Neuronal stem cell (in vitro differentiated cells): ENCODE measurements at regions not wholly inside any gene's neighbourhood (a gene's known extent, or its start where the extent isn't known, plus 50 kb on each side); places are given as distances from the start of the nearest gene placed in this dataset.
A peak's percentile ranks its signal among the peaks of the same experiment; 100 is the strongest.

Experiments
- DNase-seq: peaks from one replicate; pipeline ENCODE4 v3.0.0-alpha.2; 2013; ENCODE audit warnings: low spot score
- H2AFZ ChIP-seq: one replicate; pipeline ENCODE4 v1.6.1; 2013; ENCODE audit warnings: mild to moderate bottlenecking, low read length, inconsistent platforms
- H2AK5ac ChIP-seq: 2 replicates; pipeline ENCODE4 v1.6.1; 2013; ENCODE audit warnings: low read depth, mild to moderate bottlenecking, inconsistent platforms, low read length, moderate library complexity, mixed read lengths
- H2BK120ac ChIP-seq: 2 replicates; pipeline ENCODE4 v1.6.1; 2013; ENCODE audit warnings: low read depth, mild to moderate bottlenecking, inconsistent platforms, low read length, moderate library complexity, mixed read lengths
- H2BK12ac ChIP-seq: one replicate; pipeline ENCODE4 v1.6.1; 2013; ENCODE audit warnings: low read length, inconsistent platforms
- H2BK15ac ChIP-seq: 2 replicates; pipeline ENCODE4 v1.6.1; 2013; ENCODE audit warnings: mild to moderate bottlenecking, low read length, inconsistent platforms, mixed read lengths
- H2BK5ac ChIP-seq: one replicate; pipeline ENCODE4 v1.6.1; 2013; ENCODE audit warnings: inconsistent platforms, mild to moderate bottlenecking, low read length, moderate library complexity
- H3K14ac ChIP-seq: one replicate; pipeline ENCODE4 v1.6.1; 2013; ENCODE audit warnings: low read length, inconsistent platforms
- H3K18ac ChIP-seq: 2 replicates; pipeline ENCODE4 v1.6.1; 2013; ENCODE audit warnings: low read length, inconsistent platforms
- H3K23ac ChIP-seq: 2 replicates; pipeline ENCODE4 v1.6.1; 2013; ENCODE audit warnings: low read depth, mild to moderate bottlenecking, mixed read lengths, low read length, inconsistent platforms; ENCODE audit not compliant: poor library complexity
- H3K27ac ChIP-seq: replicated peaks from 3 replicates; pipeline ENCODE4 v1.5.1; 2013; ENCODE audit warnings: low read length, inconsistent platforms
- H3K27me3 ChIP-seq, 3 experiments: 2 replicates each; pipeline ENCODE4 v1.6.1; 2013; ENCODE audit warnings: low read length in 3 of 3, mild to moderate bottlenecking in 2 of 3, inconsistent platforms in 1 of 3, low read depth in 1 of 3, mixed read lengths in 1 of 3, moderate library complexity in 1 of 3; ENCODE audit not compliant: control insufficient read depth in 3 of 3, insufficient read depth in 3 of 3
- H3K36me3 ChIP-seq, 2 donors: replicated peaks in 1 of 2; 2 replicates each; pipeline ENCODE4 v1.6.1; 2013; ENCODE audit warnings: low read length in 2 of 2; ENCODE audit not compliant: control insufficient read depth in 2 of 2, insufficient read depth in 2 of 2
- H3K4ac ChIP-seq: 2 replicates; pipeline ENCODE4 v1.6.1; 2013; ENCODE audit warnings: inconsistent platforms, mild to moderate bottlenecking, low read length, moderate library complexity
- H3K4me1 ChIP-seq, 2 donors: 1 replicate in 1 of 2; 2 replicates in 1 of 2; pipeline ENCODE4 v1.6.1; 2013; ENCODE audit warnings: low read length in 2 of 2, low read depth in 1 of 2; ENCODE audit not compliant: control insufficient read depth in 2 of 2, insufficient read depth in 1 of 2
- H3K4me2 ChIP-seq: one replicate; pipeline ENCODE4 v1.6.1; 2013; ENCODE audit warnings: mild to moderate bottlenecking, low read length, inconsistent platforms; ENCODE audit not compliant: insufficient read depth, poor library complexity, severe bottlenecking
- H3K4me3 ChIP-seq, 2 donors: 2 replicates each; pipeline ENCODE4 v1.5.1; 2013; ENCODE audit warnings: low read length in 2 of 2, mild to moderate bottlenecking in 2 of 2, inconsistent platforms in 1 of 2, moderate library complexity in 1 of 2
- H3K79me1 ChIP-seq: one replicate; pipeline ENCODE4 v1.6.1; 2013; ENCODE audit warnings: low read depth, mild to moderate bottlenecking, inconsistent platforms, low read length, moderate library complexity
- H3K9ac ChIP-seq: one replicate; pipeline ENCODE4 v1.6.1; 2013; ENCODE audit warnings: mild to moderate bottlenecking, low read depth, low read length, inconsistent platforms; ENCODE audit not compliant: poor library complexity
- H3K9me3 ChIP-seq, 2 donors: replicated peaks in 1 of 2; 2 replicates each; pipeline versions ENCODE3 to v1.6.1; 2013; ENCODE audit warnings: low read length in 2 of 2, mild to moderate bottlenecking in 2 of 2, inconsistent platforms in 1 of 2, low read depth in 1 of 2, mixed read lengths in 1 of 2, moderate library complexity in 1 of 2; ENCODE audit not compliant: control insufficient read depth in 2 of 2, insufficient read depth in 1 of 2
- H4K8ac ChIP-seq: one replicate; pipeline ENCODE4 v1.6.1; 2013; ENCODE audit warnings: low read depth, mild to moderate bottlenecking, inconsistent platforms, low read length, moderate library complexity
- H4K91ac ChIP-seq: one replicate; pipeline ENCODE4 v1.6.1; 2013; ENCODE audit warnings: low read length, low read depth, mild to moderate bottlenecking, inconsistent platforms; ENCODE audit not compliant: poor library complexity
- WGBS, 2 donors: extraction: QIAGEN DNeasy Blood & Tissue Kit; methylation state at CpG; one replicate each; pipeline ENCODE4 v1.1.7; 2013; ENCODE audit warnings: missing lambda C conversion rate in 2 of 2, mixed read lengths in 1 of 2; ENCODE audit not compliant: insufficient read length in 2 of 2, insufficient replicate concordance in 1 of 2; ENCODE audit errors: extremely low coverage in 2 of 2; 5-methylcytosine and 5-hydroxymethylcytosine counted together

GRCh38 chr4:185994750-185995149 lies 74.2 kb upstream of the TLR3 start:
- Histone ChIP-seq H2BK15ac (no peak overlapping the region), H3K9me3 (peaks cover 0 to 2% of the 10 kb centered on the region in 2 donors), H3K9ac (no peak overlapping the region), H3K23ac (no peak overlapping the region), H3K27me3 (no peaks in the 10 kb centered on the region), H2BK5ac (no peak overlapping the region), H3K27ac (no peak overlapping the region), H4K8ac (no peak overlapping the region), H2AK5ac (no peak overlapping the region), H3K4me3 (no peak overlapping the region), H2BK12ac (no peak overlapping the region), H2BK120ac (no peak overlapping the region), H2AFZ (no peak overlapping the region), H3K36me3 (no peaks in the 10 kb centered on the region), H4K91ac (no peak overlapping the region), H3K4me1 (no peaks in the 10 kb centered on the region), H3K4me2 (no peak overlapping the region), H3K79me1 (no peaks in the 10 kb centered on the region), H3K14ac (no peak overlapping the region), H3K4ac (no peak overlapping the region), H3K18ac (no peak overlapping the region)
- WGBS, 2 donors = no CpG with 5 or more reads among the region's 1 CpG
- no peak for DNase-seq

- Histone ChIP-seq H2AFZ (no peak overlapping the region), H3K4me3 (no peak overlapping the region), H3K23ac (no peak overlapping the region), H3K14ac (no peak overlapping the region), H3K27me3 (no peaks in the 10 kb centered on the region), H3K27ac (no peak overlapping the region), H3K9ac (no peak overlapping the region), H4K91ac (no peak overlapping the region), H3K4me2 (no peak overlapping the region), H2BK15ac (no peak overlapping the region), H3K4ac (no peak overlapping the region), H2AK5ac (no peak overlapping the region), H3K36me3 (no peaks in the 10 kb centered on the region), H3K18ac (no peak overlapping the region), H4K8ac (no peak overlapping the region), H2BK120ac (no peak overlapping the region), H2BK12ac (no peak overlapping the region), H3K79me1 (no peaks in the 10 kb centered on the region), H3K4me1 (no peaks in the 10 kb centered on the region), H3K9me3 (peaks cover 0 to 2% of the 10 kb centered on the region in 2 donors), H2BK5ac (no peak overlapping the region)
- WGBS, 2 donors = no CpG with 5 or more reads among the region's 6 CpGs
- no peak for DNase-seq
Observed at GRCh38 chr4:185995665-185996064, 73.3 kb upstream of the TLR3 start.

GRCh38 chr4:185997296-185997695 lies 71.7 kb upstream of the TLR3 start:
- no peak overlapping the region for H3K9ac ChIP-seq
- H3K4me3 ChIP-seq = no peak overlapping the region
- H3K14ac ChIP-seq = no peak overlapping the region
- H2BK120ac ChIP-seq = no peak overlapping the region
- no peak overlapping the region for H2BK5ac ChIP-seq
- H3K18ac ChIP-seq = no peak overlapping the region
- peaks cover 0 to 2% of the 10 kb centered on the region in 2 donors for H3K9me3 ChIP-seq
- H4K91ac ChIP-seq = no peak overlapping the region
- H3K27ac ChIP-seq = no peak overlapping the region
- H3K79me1 ChIP-seq = no peaks in the 10 kb centered on the region
- WGBS, 2 donors = no CpG with 5 or more reads among the region's 7 CpGs
- no peak overlapping the region for H2BK15ac ChIP-seq
- no peak overlapping the region for H3K4me2 ChIP-seq
- DNase-seq = no peak
- no peak overlapping the region for H3K23ac ChIP-seq
- peaks cover 0 to 1% of the 10 kb centered on the region in 2 donors for H3K4me1 ChIP-seq
- H2AFZ ChIP-seq = no peak overlapping the region
- no peaks in the 10 kb centered on the region for H3K27me3 ChIP-seq
- H2AK5ac ChIP-seq = no peak overlapping the region
- no peak overlapping the region for H4K8ac ChIP-seq
- no peaks in the 10 kb centered on the region for H3K36me3 ChIP-seq
- no peak overlapping the region for H3K4ac ChIP-seq
- H2BK12ac ChIP-seq = no peak overlapping the region

DNA sequence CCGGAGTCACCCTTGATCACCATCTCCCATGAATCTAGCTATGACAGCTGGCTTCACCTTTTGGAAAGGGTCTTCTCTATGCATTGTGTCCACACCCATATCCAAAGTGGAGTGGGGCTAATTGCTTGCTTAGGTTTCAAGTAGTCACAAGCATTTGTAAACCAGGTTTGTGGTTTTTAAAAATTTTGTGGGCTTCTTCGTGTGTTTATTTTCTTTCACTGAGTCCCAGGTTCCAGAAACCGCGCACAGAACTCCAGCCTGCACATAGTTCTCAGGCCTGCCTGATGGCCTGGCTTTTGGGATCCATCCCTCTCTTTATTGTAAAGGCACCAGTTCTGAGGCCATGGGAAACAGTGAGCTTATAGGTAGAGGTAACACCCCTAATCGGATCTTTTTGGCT lies 70.2 kb upstream of the TLR3 start:
- no CpG with 5 or more reads among the region's 5 CpGs for WGBS, 2 donors
- H3K79me1 ChIP-seq = no peaks in the 10 kb centered on the region

More for the DNA sequence above, 70.2 kb upstream of the TLR3 start:
- Histone ChIP-seq H3K23ac (no peak overlapping the region), H3K9me3 (peaks cover under 1 to 2% of the 10 kb centered on the region in 2 donors), H3K4ac (no peak overlapping the region), H2AK5ac (no peak overlapping the region), H2BK120ac (no peak overlapping the region), H3K27me3 (no peaks in the 10 kb centered on the region), H4K8ac (no peak overlapping the region), H3K4me1 (peaks cover 0 to 3% of the 10 kb centered on the region in 2 donors), H2AFZ (peak overlapping the region; percentile 54), H2BK15ac (peak overlapping the region; percentile 39), H3K14ac (no peak overlapping the region), H3K27ac (no peak overlapping the region), H3K36me3 (no peaks in the 10 kb centered on the region), H3K18ac (no peak overlapping the region), H4K91ac (no peak overlapping the region), H2BK5ac (no peak overlapping the region), H3K4me3 (no peak overlapping the region), H3K4me2 (no peak overlapping the region), H2BK12ac (no peak overlapping the region), H3K9ac (no peak overlapping the region)
- no peak for DNase-seq
